ENCODE measurements at regions not wholly inside any gene's neighbourhood (a gene's known extent, or its start where the extent isn't known, plus 50 kb on each side); places are given as distances from the start of the nearest gene placed in this dataset.

DNA sequence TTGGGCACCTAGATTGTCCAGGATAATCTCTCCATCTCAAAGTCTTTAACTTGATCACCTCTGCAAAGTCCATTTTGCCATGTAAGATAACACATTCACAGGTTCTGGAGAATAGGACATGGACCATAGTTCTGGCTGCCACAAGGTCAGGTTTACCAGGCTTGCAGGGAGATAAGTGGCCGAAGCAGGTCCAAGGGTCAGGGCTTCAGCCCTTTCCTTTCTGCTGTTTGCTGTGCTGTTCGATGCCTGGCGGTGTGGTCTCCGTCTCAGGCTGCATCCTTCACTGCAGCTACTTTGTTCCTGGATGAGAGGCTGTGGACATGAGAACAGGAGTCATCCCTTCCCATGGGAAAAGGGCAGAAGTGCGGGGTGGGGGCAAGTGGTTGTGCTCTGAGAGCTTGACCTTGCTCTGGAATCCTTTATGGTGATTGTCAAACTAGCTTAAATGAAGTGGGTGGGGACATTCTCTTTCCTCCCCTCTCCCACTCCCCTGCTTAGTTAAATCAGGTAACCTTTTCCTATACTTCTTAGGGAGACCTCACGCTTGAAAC, 320.2 kb upstream of the C2CD4B start:
- Histone ChIP-seq H3K27me3 (ENCODE audit: insufficient read depth, low read length) (no peaks in the 10 kb centered on the region), H3K27ac (ENCODE audit: low read length) (no peak overlapping the region), H3K9ac (ENCODE audit: low read depth, low read length) (no peak overlapping the region), H3K9me3 (ENCODE audit: insufficient read depth, low read depth, low read length) (no peaks in the 10 kb centered on the region), H3K4me1 (ENCODE audit: insufficient read depth, low read length) (peaks cover 6% of the 10 kb centered on the region; the same call in 1 of the 2 replicates), H3K36me3 (ENCODE audit: insufficient read depth, low read depth, low read length) (no peaks in the 10 kb centered on the region), H3K4me3 (ENCODE audit: low read length) (no peak overlapping the region)

DNA sequence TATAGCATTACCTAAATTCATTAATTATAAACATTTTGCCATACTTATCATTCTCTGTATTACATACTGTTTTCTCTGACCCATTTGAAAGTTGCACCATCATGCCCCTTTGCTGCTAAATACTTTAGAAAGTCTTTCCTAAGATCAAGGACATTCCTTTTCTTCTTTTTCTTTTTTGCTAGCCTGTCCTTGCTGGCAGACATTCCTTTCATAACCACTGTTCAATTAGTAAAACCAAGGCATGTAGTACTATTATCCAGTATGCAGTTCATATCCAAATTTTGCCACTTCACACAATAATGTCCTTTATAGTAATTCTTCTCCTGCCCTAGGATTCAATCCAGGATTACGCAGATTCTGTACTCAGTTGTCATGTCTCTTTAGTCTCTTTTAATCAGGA, 321.0 kb upstream of the C2CD4B start:
- H3K36me3 ChIP-seq (ENCODE audit: insufficient read depth, low read depth, low read length) = no peaks in the 10 kb centered on the region
- no peak overlapping the region for H3K9ac ChIP-seq (ENCODE audit: low read depth, low read length)
- no peak overlapping the region for H3K4me3 ChIP-seq (ENCODE audit: low read length)
- no peaks in the 10 kb centered on the region for H3K9me3 ChIP-seq (ENCODE audit: insufficient read depth, low read depth, low read length)
- H3K4me1 ChIP-seq (ENCODE audit: insufficient read depth, low read length) = peaks cover 6% of the 10 kb centered on the region; the same call in 1 of the 2 replicates
- H3K27me3 ChIP-seq (ENCODE audit: insufficient read depth, low read length) = no peaks in the 10 kb centered on the region
- no peak overlapping the region for H3K27ac ChIP-seq (ENCODE audit: low read length)

DNA sequence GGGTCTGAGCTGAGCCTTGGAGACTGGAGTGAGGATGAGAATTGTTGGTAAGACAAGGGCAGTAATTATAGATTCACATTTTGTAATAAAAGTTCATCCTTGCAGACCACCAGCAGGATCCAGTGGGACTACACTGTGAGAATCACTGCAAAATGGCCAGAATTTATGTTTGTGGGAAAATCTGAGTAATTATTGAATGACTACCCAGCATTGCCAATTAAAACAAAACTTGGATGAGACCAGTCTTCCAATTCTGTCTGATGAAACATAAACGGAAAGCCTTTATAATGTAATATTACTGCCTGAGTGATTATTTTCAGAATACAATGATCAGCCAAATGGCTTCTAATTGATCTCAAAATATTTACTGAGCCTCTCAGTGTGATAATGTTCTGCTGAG, 323.3 kb upstream of the C2CD4B start:
- Histone ChIP-seq H3K4me3 (ENCODE audit: low read length) (no peak overlapping the region), H3K36me3 (ENCODE audit: insufficient read depth, low read depth, low read length) (no peaks in the 10 kb centered on the region), H3K4me1 (ENCODE audit: insufficient read depth, low read length) (peaks cover 6% of the 10 kb centered on the region; the same call in 1 of the 2 replicates), H3K27ac (ENCODE audit: low read length) (no peak overlapping the region), H3K27me3 (ENCODE audit: insufficient read depth, low read length) (no peaks in the 10 kb centered on the region), H3K9me3 (ENCODE audit: insufficient read depth, low read depth, low read length) (no peaks in the 10 kb centered on the region), H3K9ac (ENCODE audit: low read depth, low read length) (no peak overlapping the region)

DNA sequence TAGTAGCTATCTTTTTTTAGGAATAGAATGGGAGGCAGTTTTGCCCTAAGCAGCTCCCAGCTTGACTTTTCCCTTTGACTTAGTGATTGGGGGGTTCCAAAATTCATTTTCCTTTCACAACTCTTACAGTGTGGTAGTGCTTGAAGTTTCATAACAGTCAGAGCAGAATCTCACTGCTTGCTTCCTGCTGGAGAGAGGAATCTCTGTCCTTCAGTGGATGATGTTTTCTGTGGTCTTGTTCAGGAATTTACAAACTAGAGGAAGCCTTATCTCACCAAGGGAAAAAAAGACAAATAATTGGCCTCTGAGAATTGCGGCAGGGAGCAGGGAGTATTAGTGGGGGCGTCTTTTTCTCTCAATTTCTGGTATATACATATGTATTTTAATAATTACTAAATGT, 326.6 kb upstream of the C2CD4B start:
- H3K9ac ChIP-seq (ENCODE audit: low read depth, low read length) = no peak overlapping the region
- H3K4me3 ChIP-seq (ENCODE audit: low read length) = no peak overlapping the region
- H3K27ac ChIP-seq (ENCODE audit: low read length) = no peak overlapping the region
- no peaks in the 10 kb centered on the region for H3K9me3 ChIP-seq (ENCODE audit: insufficient read depth, low read depth, low read length)
- H3K4me1 ChIP-seq (ENCODE audit: insufficient read depth, low read length) = peaks cover 3% of the 10 kb centered on the region; the same call in 1 of the 2 replicates
- no peaks in the 10 kb centered on the region for H3K36me3 ChIP-seq (ENCODE audit: insufficient read depth, low read depth, low read length)
- no peaks in the 10 kb centered on the region for H3K27me3 ChIP-seq (ENCODE audit: insufficient read depth, low read length)

GRCh38 chr15:62492900-62493299, 327.8 kb upstream of the C2CD4B start:
- H3K36me3 ChIP-seq (ENCODE audit: insufficient read depth, low read depth, low read length) = no peaks in the 10 kb centered on the region
- peaks cover 3% of the 10 kb centered on the region; the same call in 1 of the 2 replicates for H3K4me1 ChIP-seq (ENCODE audit: insufficient read depth, low read length)
- no peak overlapping the region for H3K4me3 ChIP-seq (ENCODE audit: low read length)
- H3K27ac ChIP-seq (ENCODE audit: low read length) = no peak overlapping the region
- H3K9ac ChIP-seq (ENCODE audit: low read depth, low read length) = no peak overlapping the region
- H3K27me3 ChIP-seq (ENCODE audit: insufficient read depth, low read length) = no peaks in the 10 kb centered on the region
- H3K9me3 ChIP-seq (ENCODE audit: insufficient read depth, low read depth, low read length) = no peaks in the 10 kb centered on the region

DNA sequence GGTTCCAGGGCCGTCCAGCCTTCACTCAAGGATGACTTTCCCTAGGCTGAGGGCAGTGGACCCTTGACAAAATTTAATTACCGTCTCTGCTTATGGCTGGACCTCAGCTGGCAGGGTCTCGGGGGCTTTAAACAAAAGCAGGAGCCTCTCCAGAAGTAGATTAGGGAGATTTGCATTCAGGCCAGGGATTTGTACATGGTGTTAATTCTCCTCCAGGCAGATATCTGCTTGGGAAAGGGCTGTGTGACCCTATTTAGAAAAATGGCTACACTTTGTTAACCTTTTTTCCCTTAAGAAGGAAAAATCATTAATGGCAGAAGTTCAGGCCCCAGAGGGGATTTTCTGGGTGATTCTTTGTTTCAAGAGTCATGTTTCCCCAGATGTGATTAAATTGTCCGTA, 329.1 kb upstream of the C2CD4B start:
- Histone ChIP-seq H3K4me3 (ENCODE audit: low read length) (no peak overlapping the region), H3K9ac (ENCODE audit: low read depth, low read length) (no peak overlapping the region), H3K36me3 (ENCODE audit: insufficient read depth, low read depth, low read length) (no peaks in the 10 kb centered on the region), H3K9me3 (ENCODE audit: insufficient read depth, low read depth, low read length) (no peaks in the 10 kb centered on the region), H3K4me1 (ENCODE audit: insufficient read depth, low read length) (peaks cover 3% of the 10 kb centered on the region; the same call in 1 of the 2 replicates), H3K27ac (ENCODE audit: low read length) (no peak overlapping the region), H3K27me3 (ENCODE audit: insufficient read depth, low read length) (no peaks in the 10 kb centered on the region)

- Histone ChIP-seq H3K27me3 (ENCODE audit: insufficient read depth, low read length) (no peaks in the 10 kb centered on the region), H3K9me3 (ENCODE audit: insufficient read depth, low read depth, low read length) (no peaks in the 10 kb centered on the region), H3K9ac (ENCODE audit: low read depth, low read length) (no peak overlapping the region), H3K4me1 (ENCODE audit: insufficient read depth, low read length) (no peaks in the 10 kb centered on the region), H3K4me3 (ENCODE audit: low read length) (no peak overlapping the region), H3K36me3 (ENCODE audit: insufficient read depth, low read depth, low read length) (no peaks in the 10 kb centered on the region), H3K27ac (ENCODE audit: low read length) (no peak overlapping the region)
Measured at GRCh38 chr15:62495670-62496614, 330.9 kb upstream of the C2CD4B start.

DNA sequence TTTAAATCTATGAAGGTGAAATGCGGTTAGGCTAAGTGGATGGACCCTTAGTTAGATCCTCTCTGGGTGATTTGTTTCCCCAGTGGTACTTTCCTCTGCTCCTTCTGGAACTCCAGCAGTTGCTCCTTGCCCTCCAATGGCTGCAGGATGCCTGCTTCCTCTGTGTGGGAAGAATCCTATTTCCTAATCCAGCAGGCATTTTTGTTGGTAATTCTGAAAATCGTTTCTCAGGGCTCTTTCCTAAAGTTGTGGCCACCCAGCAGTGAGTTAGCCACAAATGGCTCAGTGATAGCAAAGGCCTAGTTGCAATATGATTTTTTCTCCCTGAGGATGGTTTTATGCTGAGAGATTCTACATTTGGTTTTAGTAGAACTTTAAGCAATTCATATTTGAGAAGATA, 332.3 kb upstream of the C2CD4B start:
- Histone ChIP-seq H3K27me3 (ENCODE audit: insufficient read depth, low read length) (no peaks in the 10 kb centered on the region), H3K27ac (ENCODE audit: low read length) (no peak overlapping the region), H3K36me3 (ENCODE audit: insufficient read depth, low read depth, low read length) (no peaks in the 10 kb centered on the region), H3K9ac (ENCODE audit: low read depth, low read length) (no peak overlapping the region), H3K4me3 (ENCODE audit: low read length) (no peak overlapping the region), H3K9me3 (ENCODE audit: insufficient read depth, low read depth, low read length) (no peaks in the 10 kb centered on the region), H3K4me1 (ENCODE audit: insufficient read depth, low read length) (no peaks in the 10 kb centered on the region)

DNA sequence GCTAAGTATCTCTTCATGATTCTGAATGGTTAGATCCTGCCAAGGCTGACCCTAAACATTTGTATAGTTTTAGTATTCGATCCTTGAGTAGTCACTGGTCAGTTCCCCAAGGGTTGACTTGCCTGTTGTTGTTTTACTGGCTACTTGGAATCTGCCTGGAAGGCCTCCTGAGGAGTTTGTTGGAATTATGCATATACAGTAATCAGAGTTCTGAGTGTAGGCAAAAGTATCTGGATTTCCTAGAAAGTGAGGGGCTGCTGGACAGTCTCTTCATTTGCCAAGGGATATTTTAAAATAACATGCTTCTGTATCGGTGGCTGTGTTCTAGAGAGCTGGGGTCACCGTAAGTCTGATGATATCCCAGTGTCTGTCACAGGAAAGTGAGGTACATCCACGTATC, 333.2 kb upstream of the C2CD4B start:
- Histone ChIP-seq H3K27me3 (ENCODE audit: insufficient read depth, low read length) (no peaks in the 10 kb centered on the region), H3K36me3 (ENCODE audit: insufficient read depth, low read depth, low read length) (no peaks in the 10 kb centered on the region), H3K4me3 (ENCODE audit: low read length) (no peak overlapping the region), H3K9ac (ENCODE audit: low read depth, low read length) (no peak overlapping the region), H3K9me3 (ENCODE audit: insufficient read depth, low read depth, low read length) (no peaks in the 10 kb centered on the region), H3K4me1 (ENCODE audit: insufficient read depth, low read length) (no peaks in the 10 kb centered on the region), H3K27ac (ENCODE audit: low read length) (no peak overlapping the region)

DNA sequence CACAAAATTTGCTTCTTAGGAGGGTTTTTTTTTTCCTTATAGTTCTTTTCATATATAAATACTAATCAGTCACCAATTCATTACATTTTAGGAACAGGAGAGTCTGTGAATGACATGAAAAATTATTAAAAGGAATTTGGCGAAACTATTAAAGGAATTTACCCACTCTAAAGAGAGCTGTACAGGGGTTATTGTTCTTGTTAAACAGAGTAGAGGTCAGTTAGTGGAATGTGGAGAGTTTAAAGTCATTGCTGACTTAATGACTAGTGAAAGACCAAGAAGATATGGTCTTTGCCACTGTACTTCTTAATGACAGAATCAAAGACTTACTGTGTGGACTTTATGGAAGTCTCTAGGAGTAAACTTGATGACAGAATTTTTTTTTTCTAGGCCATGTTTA, 333.6 kb upstream of the C2CD4B start:
- H3K4me1 ChIP-seq (ENCODE audit: insufficient read depth, low read length) = 0 out of 2 replicates have a peak, but pooled peaks cover 3% of the 10 kb centered on the region
- H3K4me3 ChIP-seq (ENCODE audit: low read length) = no peak overlapping the region
- no peaks in the 10 kb centered on the region for H3K36me3 ChIP-seq (ENCODE audit: insufficient read depth, low read depth, low read length)
- no peak overlapping the region for H3K9ac ChIP-seq (ENCODE audit: low read depth, low read length)
- H3K27ac ChIP-seq (ENCODE audit: low read length) = no peak overlapping the region
- H3K9me3 ChIP-seq (ENCODE audit: insufficient read depth, low read depth, low read length) = no peaks in the 10 kb centered on the region
- H3K27me3 ChIP-seq (ENCODE audit: insufficient read depth, low read length) = no peaks in the 10 kb centered on the region

- Histone ChIP-seq H3K27me3 (ENCODE audit: insufficient read depth, low read length) (no peaks in the 10 kb centered on the region), H3K9me3 (ENCODE audit: insufficient read depth, low read depth, low read length) (no peaks in the 10 kb centered on the region), H3K27ac (ENCODE audit: low read length) (no peak overlapping the region), H3K9ac (ENCODE audit: low read depth, low read length) (no peak overlapping the region), H3K4me1 (ENCODE audit: insufficient read depth, low read length) (0 out of 2 replicates have a peak, but pooled peaks cover 5% of the 10 kb centered on the region), H3K36me3 (ENCODE audit: insufficient read depth, low read depth, low read length) (no peaks in the 10 kb centered on the region), H3K4me3 (ENCODE audit: low read length) (no peak overlapping the region)
Measured at GRCh38 chr15:62500325-62500724, 335.2 kb upstream of the C2CD4B start.

- H3K36me3 ChIP-seq (ENCODE audit: insufficient read depth, low read depth, low read length) = no peaks in the 10 kb centered on the region
- H3K27me3 ChIP-seq (ENCODE audit: insufficient read depth, low read length) = no peaks in the 10 kb centered on the region
- peaks cover 18% of the 10 kb centered on the region; the same call in 1 of the 2 replicates for H3K4me1 ChIP-seq (ENCODE audit: insufficient read depth, low read length)
- no peak overlapping the region for H3K27ac ChIP-seq (ENCODE audit: low read length)
- no peaks in the 10 kb centered on the region for H3K9me3 ChIP-seq (ENCODE audit: insufficient read depth, low read depth, low read length)
- no peak overlapping the region for H3K9ac ChIP-seq (ENCODE audit: low read depth, low read length)
- H3K4me3 ChIP-seq (ENCODE audit: low read length) = no peak overlapping the region
Measured at GRCh38 chr15:62502451-62502850, 337.4 kb upstream of the C2CD4B start.

All from iPS-20b (cell line).